ENCODE measurements at regions not wholly inside any gene's neighbourhood (a gene's known extent, or its start where the extent isn't known, plus 50 kb on each side); places are given as distances from the start of the nearest gene placed in this dataset.
A peak's percentile ranks its signal among the peaks of the same experiment; 100 is the strongest.

DNA sequence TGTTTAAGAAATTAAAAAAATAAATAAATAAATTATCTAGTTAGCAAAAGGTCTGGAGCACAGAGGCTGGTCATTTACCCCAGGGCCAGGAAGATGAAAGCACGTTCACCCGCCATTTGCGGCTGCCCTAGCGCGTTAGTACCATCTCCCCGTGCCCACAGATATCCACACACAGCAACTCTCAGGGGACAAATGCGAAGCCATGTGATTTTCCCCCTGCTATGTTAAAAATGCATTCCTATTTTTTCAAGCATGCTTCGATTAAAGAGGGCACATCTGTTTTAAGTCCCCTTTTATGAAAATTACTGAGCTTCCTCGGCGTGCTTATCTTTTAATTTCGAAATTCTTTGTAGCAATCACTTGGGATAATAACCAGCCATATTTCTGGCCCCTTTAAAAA is 56.9 kb upstream of the PIWIL1 start:
- H3K4me3 ChIP-seq, result no peak overlapping the region
- intact Hi-C loops (cut with DNase I; ENCODE audit: low total_unique reads), result no loop called here
- peaks cover 0 to 33% (median 0%) of the 10 kb centered on the region in 3 donors for H3K27me3 ChIP-seq
- WGBS, 5 donors, result 77 to 85% (median 80%) methylated on average over 11 of the region's 11 CpGs
- H3K9me3 ChIP-seq, result peaks cover 0 to 31% (median 22%) of the 10 kb centered on the region in 4 donors
- DNase-seq, result no peak
- no peaks in the 10 kb centered on the region for H3K36me3 ChIP-seq
- no peaks in the 10 kb centered on the region for H3K4me1 ChIP-seq
- TF ChIP-seq EP300 (IDR thresholded peaks at IDR 0.05) (no peak), POLR2A (IDR thresholded peaks at IDR 0.05) (no peak), POLR2AphosphoS5 (IDR thresholded peaks at IDR 0.05) (no peak)
- TF ChIP-seq, protein P1, sequence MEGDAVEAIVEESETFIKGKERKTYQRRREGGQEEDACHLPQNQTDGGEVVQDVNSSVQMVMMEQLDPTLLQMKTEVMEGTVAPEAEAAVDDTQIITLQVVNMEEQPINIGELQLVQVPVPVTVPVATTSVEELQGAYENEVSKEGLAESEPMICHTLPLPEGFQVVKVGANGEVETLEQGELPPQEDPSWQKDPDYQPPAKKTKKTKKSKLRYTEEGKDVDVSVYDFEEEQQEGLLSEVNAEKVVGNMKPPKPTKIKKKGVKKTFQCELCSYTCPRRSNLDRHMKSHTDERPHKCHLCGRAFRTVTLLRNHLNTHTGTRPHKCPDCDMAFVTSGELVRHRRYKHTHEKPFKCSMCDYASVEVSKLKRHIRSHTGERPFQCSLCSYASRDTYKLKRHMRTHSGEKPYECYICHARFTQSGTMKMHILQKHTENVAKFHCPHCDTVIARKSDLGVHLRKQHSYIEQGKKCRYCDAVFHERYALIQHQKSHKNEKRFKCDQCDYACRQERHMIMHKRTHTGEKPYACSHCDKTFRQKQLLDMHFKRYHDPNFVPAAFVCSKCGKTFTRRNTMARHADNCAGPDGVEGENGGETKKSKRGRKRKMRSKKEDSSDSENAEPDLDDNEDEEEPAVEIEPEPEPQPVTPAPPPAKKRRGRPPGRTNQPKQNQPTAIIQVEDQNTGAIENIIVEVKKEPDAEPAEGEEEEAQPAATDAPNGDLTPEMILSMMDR (IDR thresholded peaks at IDR 0.05), result no peak
- no peak overlapping the region for H3K27ac ChIP-seq

DNA sequence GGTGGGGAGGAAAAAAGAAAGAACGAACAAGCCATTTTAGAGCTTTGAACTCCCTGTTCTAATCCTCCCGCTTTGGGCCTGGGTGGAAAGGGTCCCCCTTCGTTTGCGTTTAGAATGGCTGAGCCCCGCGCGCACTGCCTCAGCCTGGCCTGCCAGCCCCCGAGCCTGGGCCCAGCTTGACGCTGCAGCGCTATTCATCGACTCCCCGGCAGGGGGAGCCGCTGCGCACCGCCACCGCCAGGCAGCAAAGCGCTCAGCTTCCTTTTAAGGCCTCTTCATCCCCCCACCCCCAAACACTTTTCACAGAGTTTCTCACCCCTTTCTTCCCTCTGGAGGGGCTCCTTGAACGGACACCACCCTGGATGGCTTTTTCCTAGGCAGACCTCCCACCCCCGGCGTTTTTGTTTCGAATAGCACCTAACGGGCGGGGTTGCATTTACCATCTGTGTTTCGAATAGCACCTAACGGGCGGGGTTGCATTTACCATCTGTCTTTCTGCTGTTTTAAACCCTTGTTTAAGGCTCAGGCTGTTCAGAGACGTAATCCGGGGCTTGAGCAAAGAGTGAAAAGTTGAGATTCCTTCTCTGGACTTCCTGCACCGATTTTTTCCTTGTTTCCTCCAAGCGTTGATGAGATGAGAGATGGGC is 56.4 kb upstream of the PIWIL1 start:
- Histone ChIP-seq H3K27me3 (peaks cover 0 to 33% (median 0%) of the 10 kb centered on the region in 3 donors), H3K36me3 (no peaks in the 10 kb centered on the region), H3K27ac (no peak overlapping the region), H3K9me3 (peaks cover 0 to 31% (median 22%) of the 10 kb centered on the region in 4 donors), H3K4me1 (no peaks in the 10 kb centered on the region), H3K4me3 (no peak overlapping the region)
- peak in 1 of 2 donors; percentile 70 for DNase-seq
- WGBS, 5 donors, result 35 to 50% (median 48%) methylated on average over 28 to 30 of the region's 30 CpGs
- intact Hi-C loops (cut with DNase I; ENCODE audit: low total_unique reads), result no loop called here
- no peak for TF ChIP-seq POLR2A (IDR thresholded peaks at IDR 0.05)
- TF ChIP-seq, protein P1 (IDR thresholded peaks at IDR 0.05), result peak in 3 of 7 experiments; percentile 40 to 59 (median 51)

DNA sequence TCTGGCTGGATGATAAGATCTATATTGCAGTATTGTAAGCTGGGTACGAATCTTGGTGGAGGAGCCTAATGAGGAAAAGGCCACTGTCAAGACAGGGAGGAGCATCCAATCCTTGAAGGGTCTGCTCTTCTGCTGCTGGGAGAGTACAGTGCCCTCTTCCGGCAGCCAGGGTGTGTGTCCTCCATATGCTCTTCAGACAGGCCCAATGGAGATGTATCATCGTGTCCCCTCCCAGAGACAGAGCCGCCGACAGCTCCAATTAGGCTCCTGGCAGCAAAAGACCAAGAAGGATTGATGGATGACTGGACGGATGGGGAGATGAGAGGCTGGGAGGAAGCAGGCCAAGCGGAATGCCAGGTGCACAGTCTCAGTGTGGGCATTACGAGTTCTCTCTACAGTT is 51.6 kb upstream of the PIWIL1 start:
- TF ChIP-seq POLR2AphosphoS5 (IDR thresholded peaks at IDR 0.05) (no peak), POLR2A (IDR thresholded peaks at IDR 0.05) (no peak)
- TF ChIP-seq, protein P1 (IDR thresholded peaks at IDR 0.05), result no peak
- no peak overlapping the region for H3K4me3 ChIP-seq
- WGBS, 5 donors, result 49 to 61% (median 57%) methylated on average over 8 of the region's 8 CpGs
- H3K4me1 ChIP-seq, result no peaks in the 10 kb centered on the region
- H3K27me3 ChIP-seq, result peaks cover 0 to 40% (median 0%) of the 10 kb centered on the region in 3 donors
- DNase-seq, result no peak
- no peak overlapping the region for H3K27ac ChIP-seq
- H3K36me3 ChIP-seq, result no peaks in the 10 kb centered on the region
- peaks cover 0 to 42% (median 36%) of the 10 kb centered on the region in 4 donors for H3K9me3 ChIP-seq
- intact Hi-C loops (cut with DNase I; ENCODE audit: low total_unique reads), result no loop called here

DNA sequence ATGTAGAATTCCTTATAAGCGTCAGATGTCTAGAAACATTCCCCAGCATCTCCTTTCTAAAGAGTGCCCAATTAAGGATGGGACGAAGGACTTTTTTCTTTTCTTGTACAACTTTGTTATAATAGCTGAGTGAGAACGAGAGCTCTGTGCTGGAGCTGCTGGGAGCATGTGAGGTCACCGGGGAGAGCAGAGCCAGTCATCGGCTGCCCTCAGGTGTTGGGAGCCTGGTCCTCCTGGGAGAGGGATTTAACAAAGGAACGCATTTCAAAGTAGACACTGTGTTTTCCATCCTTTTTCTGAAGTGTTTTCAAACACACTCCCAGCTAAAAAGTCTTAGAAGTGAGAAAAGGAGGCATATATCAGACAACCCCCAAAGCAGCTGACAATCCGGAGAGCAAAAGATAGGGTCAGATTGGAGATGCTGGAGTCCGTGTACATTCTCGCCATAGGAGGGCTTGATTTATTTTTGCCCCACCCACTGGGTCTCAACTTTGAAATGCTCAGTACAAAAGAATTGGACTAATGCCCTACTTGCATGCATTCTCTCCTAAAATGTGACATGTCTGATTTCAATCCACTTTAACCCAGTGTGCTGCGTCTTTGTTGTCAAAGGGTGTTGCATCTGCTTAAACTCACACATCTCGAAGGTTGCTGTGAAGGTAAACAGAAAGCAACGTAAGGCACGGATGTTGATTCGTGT is 50.8 kb upstream of the PIWIL1 start:
- H3K27me3 ChIP-seq, result peaks cover 0 to 36% (median 0%) of the 10 kb centered on the region in 3 donors
- no peaks in the 10 kb centered on the region for H3K4me1 ChIP-seq
- 41 to 58% (median 51%) methylated on average over 14 of the region's 14 CpGs for WGBS, 5 donors
- TF ChIP-seq, protein P1 (IDR thresholded peaks at IDR 0.05), result no peak
- TF ChIP-seq POLR2AphosphoS5 (IDR thresholded peaks at IDR 0.05), result no peak
- no peak for TF ChIP-seq EP300 (IDR thresholded peaks at IDR 0.05)
- no peak for TF ChIP-seq POLR2A (IDR thresholded peaks at IDR 0.05)
- H3K9me3 ChIP-seq, result peaks cover 0 to 51% (median 31%) of the 10 kb centered on the region in 4 donors
- H3K27ac ChIP-seq, result no peak overlapping the region
- H3K36me3 ChIP-seq, result no peaks in the 10 kb centered on the region
- intact Hi-C loops (cut with DNase I; ENCODE audit: low total_unique reads), result no loop called here
- no peak for DNase-seq
- no peak overlapping the region for H3K4me3 ChIP-seq
